Muscle layer of duodenum (tissue), 2 donors: ENCODE measurements at regions not wholly inside any gene's neighbourhood (a gene's known extent, or its start where the extent isn't known, plus 50 kb on each side); places are given as distances from the start of the nearest gene placed in this dataset.

Source experiments
- H3K27ac ChIP-seq: one replicate; pipeline ENCODE4 v1.7.0; 2013; ENCODE audit warnings: mild to moderate bottlenecking, low read length
- H3K27me3 ChIP-seq: one replicate; pipeline ENCODE4 v1.7.0; 2013; ENCODE audit warnings: low read depth, mild to moderate bottlenecking, control low read depth, low read length
- H3K36me3 ChIP-seq, 2 donors: one replicate each; pipeline ENCODE4 v1.7.0; 2013; ENCODE audit warnings: low read length in 2 of 2, control low read depth in 1 of 2, mild to moderate bottlenecking in 1 of 2; ENCODE audit not compliant: insufficient read depth in 2 of 2, control insufficient read depth in 1 of 2
- H3K4me1 ChIP-seq, 2 donors: one replicate each; pipeline ENCODE4 v1.7.0; 2013; ENCODE audit warnings: low read length in 2 of 2, mild to moderate bottlenecking in 2 of 2, control low read depth in 1 of 2, moderate library complexity in 1 of 2; ENCODE audit not compliant: insufficient read depth in 2 of 2, control insufficient read depth in 1 of 2
- H3K4me3 ChIP-seq, 2 donors: one replicate each; pipeline ENCODE4 v1.7.0; 2013; ENCODE audit warnings: low read length in 2 of 2, low read depth in 1 of 2, mild to moderate bottlenecking in 1 of 2
- H3K9me3 ChIP-seq, 2 donors: one replicate each; pipeline ENCODE4 v1.7.0; 2013; ENCODE audit warnings: low read length in 2 of 2, control low read depth in 1 of 2, mild to moderate bottlenecking in 1 of 2; ENCODE audit not compliant: control insufficient read depth in 1 of 2
- donor health status: healthy.

- H3K27me3 ChIP-seq: no peaks in the 10 kb centered on the region
- H3K4me1 ChIP-seq: no peaks in the 10 kb centered on the region
- no peak overlapping the region for H3K4me3 ChIP-seq
- H3K9me3 ChIP-seq: no peaks in the 10 kb centered on the region
- H3K27ac ChIP-seq: no peak overlapping the region
- no peaks in the 10 kb centered on the region for H3K36me3 ChIP-seq
Observed at GRCh38 chr4:96149894-96150293, 310.0 kb downstream of the PDHA2 start.

GRCh38 chr4:96150466-96150865 is 310.6 kb downstream of the PDHA2 start:
- Histone ChIP-seq H3K36me3 (no peaks in the 10 kb centered on the region), H3K4me3 (no peak overlapping the region), H3K9me3 (no peaks in the 10 kb centered on the region), H3K27ac (no peak overlapping the region), H3K27me3 (no peaks in the 10 kb centered on the region), H3K4me1 (no peaks in the 10 kb centered on the region)

GRCh38 chr4:96152824-96153223 is 312.9 kb downstream of the PDHA2 start:
- Histone ChIP-seq H3K27me3 (no peaks in the 10 kb centered on the region), H3K36me3 (no peaks in the 10 kb centered on the region), H3K4me1 (no peaks in the 10 kb centered on the region), H3K4me3 (no peak overlapping the region), H3K9me3 (no peaks in the 10 kb centered on the region), H3K27ac (no peak overlapping the region)

- Histone ChIP-seq H3K27ac (no peak overlapping the region), H3K9me3 (no peaks in the 10 kb centered on the region), H3K4me3 (no peak overlapping the region), H3K36me3 (no peaks in the 10 kb centered on the region), H3K27me3 (no peaks in the 10 kb centered on the region), H3K4me1 (no peaks in the 10 kb centered on the region)
Observed at GRCh38 chr4:96154676-96155075, 314.8 kb downstream of the PDHA2 start.

GRCh38 chr4:96162636-96163035 is 322.7 kb downstream of the PDHA2 start:
- Histone ChIP-seq H3K27me3 (no peaks in the 10 kb centered on the region), H3K4me1 (no peaks in the 10 kb centered on the region), H3K27ac (no peak overlapping the region), H3K4me3 (no peak overlapping the region), H3K36me3 (no peaks in the 10 kb centered on the region), H3K9me3 (no peaks in the 10 kb centered on the region)

- Histone ChIP-seq H3K36me3 (no peaks in the 10 kb centered on the region), H3K9me3 (no peaks in the 10 kb centered on the region), H3K4me1 (no peaks in the 10 kb centered on the region), H3K27ac (no peak overlapping the region), H3K27me3 (no peaks in the 10 kb centered on the region), H3K4me3 (no peak overlapping the region)
Observed at GRCh38 chr4:96164814-96165351, 325.0 kb downstream of the PDHA2 start.

GRCh38 chr4:96166806-96167205 is 326.9 kb downstream of the PDHA2 start:
- H3K9me3 ChIP-seq: no peaks in the 10 kb centered on the region
- H3K4me1 ChIP-seq: no peaks in the 10 kb centered on the region
- no peak overlapping the region for H3K4me3 ChIP-seq
- H3K36me3 ChIP-seq: no peaks in the 10 kb centered on the region
- no peaks in the 10 kb centered on the region for H3K27me3 ChIP-seq
- H3K27ac ChIP-seq: no peak overlapping the region

GRCh38 chr4:96170198-96170597 is 330.3 kb downstream of the PDHA2 start:
- H3K27ac ChIP-seq: no peak overlapping the region
- no peaks in the 10 kb centered on the region for H3K27me3 ChIP-seq
- H3K4me3 ChIP-seq: no peak overlapping the region
- H3K4me1 ChIP-seq: no peaks in the 10 kb centered on the region
- no peaks in the 10 kb centered on the region for H3K36me3 ChIP-seq
- H3K9me3 ChIP-seq: no peaks in the 10 kb centered on the region

- Histone ChIP-seq H3K27me3 (no peaks in the 10 kb centered on the region), H3K4me1 (no peaks in the 10 kb centered on the region), H3K4me3 (no peak overlapping the region), H3K9me3 (no peaks in the 10 kb centered on the region), H3K27ac (no peak overlapping the region), H3K36me3 (no peaks in the 10 kb centered on the region)
Observed at GRCh38 chr4:96173756-96174155, 333.9 kb downstream of the PDHA2 start.

- Histone ChIP-seq H3K27me3 (no peaks in the 10 kb centered on the region), H3K27ac (no peak overlapping the region), H3K9me3 (no peaks in the 10 kb centered on the region), H3K4me1 (no peaks in the 10 kb centered on the region), H3K36me3 (no peaks in the 10 kb centered on the region), H3K4me3 (no peak overlapping the region)
Observed at GRCh38 chr4:96175871-96176270, 336.0 kb downstream of the PDHA2 start.

GRCh38 chr4:96183611-96184010 is 343.7 kb downstream of the PDHA2 start:
- Histone ChIP-seq H3K9me3 (no peaks in the 10 kb centered on the region), H3K36me3 (no peaks in the 10 kb centered on the region), H3K4me3 (no peak overlapping the region), H3K4me1 (no peaks in the 10 kb centered on the region), H3K27me3 (no peaks in the 10 kb centered on the region), H3K27ac (no peak overlapping the region)

GRCh38 chr4:96186593-96186992 is 346.7 kb downstream of the PDHA2 start:
- Histone ChIP-seq H3K4me3 (no peak overlapping the region), H3K27me3 (no peaks in the 10 kb centered on the region), H3K27ac (no peak overlapping the region), H3K4me1 (no peaks in the 10 kb centered on the region), H3K36me3 (no peaks in the 10 kb centered on the region), H3K9me3 (no peaks in the 10 kb centered on the region)
